GM12873 (cell line): ENCODE measurements at regions not wholly inside any gene's neighbourhood (a gene's known extent, or its start where the extent isn't known, plus 50 kb on each side); places are given as distances from the start of the nearest gene placed in this dataset.

ENCODE experiments used
- CTCF ChIP-seq: IDR thresholded peaks from 2 replicates; pipeline ENCODE4 v1.5.1; 2012; ENCODE audit warnings: low read depth, mild to moderate bottlenecking, moderate library complexity, low read length, control low read depth; ENCODE audit not compliant: insufficient read depth; ENCODE audit errors: missing control alignments

GRCh38 chr1:208536212-208536611 is 292.0 kb upstream of the PLXNA2 start:
- TF ChIP-seq CTCF: no peak

DNA sequence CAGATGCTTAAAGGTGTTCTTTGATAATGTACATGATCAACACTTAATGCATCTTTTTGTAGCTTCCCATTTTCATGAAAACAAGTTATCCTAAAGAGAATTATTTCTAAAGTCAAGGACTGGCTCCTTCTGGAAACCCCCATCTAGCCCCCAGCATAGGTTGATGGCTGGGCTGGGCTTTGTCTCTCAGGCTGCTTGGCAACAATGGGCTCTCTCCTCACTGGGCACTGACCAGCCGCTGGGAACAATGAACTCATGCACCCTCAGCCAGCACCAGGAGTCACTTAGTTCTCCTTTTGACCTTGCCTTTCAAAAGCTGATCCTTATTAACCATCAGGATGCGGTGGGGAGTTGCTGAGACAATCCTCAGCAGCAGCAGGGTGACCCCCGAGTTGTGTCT is 293.0 kb upstream of the PLXNA2 start:
- no peak for TF ChIP-seq CTCF

GRCh38 chr1:208538078-208538477 is 293.9 kb upstream of the PLXNA2 start:
- TF ChIP-seq CTCF: no peak

GRCh38 chr1:208538587-208538986 is 294.4 kb upstream of the PLXNA2 start:
- TF ChIP-seq CTCF: no peak

DNA sequence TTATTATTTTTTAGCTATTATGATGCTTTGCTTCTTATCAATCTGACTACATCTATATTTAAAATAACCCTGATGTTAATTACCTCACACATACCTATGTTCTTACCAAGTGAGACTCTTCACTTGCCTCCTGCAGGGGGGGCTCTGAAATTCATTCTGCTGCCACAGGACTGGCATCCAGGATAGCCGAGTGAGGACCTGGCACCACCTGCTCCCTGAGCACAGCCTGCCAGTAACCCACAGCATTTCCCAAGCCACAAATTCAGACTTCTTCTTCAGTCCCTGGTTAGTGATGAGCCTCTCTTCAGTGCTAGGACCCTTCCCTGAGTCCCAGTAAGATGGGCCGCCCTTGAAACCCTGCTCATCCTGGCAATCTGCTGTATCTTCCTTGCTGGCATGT is 296.5 kb upstream of the PLXNA2 start:
- no peak for TF ChIP-seq CTCF

- no peak for TF ChIP-seq CTCF
Measured at GRCh38 chr1:208541225-208541855, 297.2 kb upstream of the PLXNA2 start.

GRCh38 chr1:208542309-208542708 is 298.1 kb upstream of the PLXNA2 start:
- TF ChIP-seq CTCF: no peak
